ENCODE measurements at regions not wholly inside any gene's neighbourhood (a gene's known extent, or its start where the extent isn't known, plus 50 kb on each side); places are given as distances from the start of the nearest gene placed in this dataset.
A peak's percentile ranks its signal among the peaks of the same experiment; 100 is the strongest.
"Not testable (repeated sequence)": the region's sequence is repeated elsewhere in the genome, so short reads cannot be mapped to it uniquely, and the experiment has no call there.

- no peak for DNase-seq (ENCODE audit: low read depth)
- TF ChIP-seq CTCF (IDR thresholded peaks at IDR 0.05; ENCODE audit: insufficient read depth, low read depth, low read length): no peak
- H3K4me3 ChIP-seq (ENCODE audit: low read depth, low read length): no peak overlapping the region
Measured at GRCh38 chr12:114026805-114027204, 60.7 kb upstream of the RBM19 start.

GRCh38 chr12:114025935-114026334, 59.8 kb upstream of the RBM19 start:
- H3K4me3 ChIP-seq (ENCODE audit: low read depth, low read length): no peak overlapping the region
- TF ChIP-seq CTCF (IDR thresholded peaks at IDR 0.05; ENCODE audit: insufficient read depth, low read depth, low read length): no peak
- DNase-seq (ENCODE audit: low read depth): no peak

- not testable (repeated sequence) for DNase-seq (ENCODE audit: low read depth); H3K4me3 ChIP-seq (ENCODE audit: low read depth, low read length)
Measured at GRCh38 chr12:114022081-114022480, 56.0 kb upstream of the RBM19 start.

GRCh38 chr12:114018669-114019068, 52.5 kb upstream of the RBM19 start:
- no peak overlapping the region for H3K4me3 ChIP-seq (ENCODE audit: low read depth, low read length)
- peak; percentile 3 for DNase-seq (ENCODE audit: low read depth)
- no peak for TF ChIP-seq CTCF (IDR thresholded peaks at IDR 0.05; ENCODE audit: insufficient read depth, low read depth, low read length)

Data from fibroblast of villous mesenchyme (primary cell).